Hepatocyte (in vitro differentiated cells): ENCODE measurements at regions not wholly inside any gene's neighbourhood (a gene's known extent, or its start where the extent isn't known, plus 50 kb on each side); places are given as distances from the start of the nearest gene placed in this dataset.

Experiments
- EZH2 ChIP-seq: fragments of 200-600 bp; sonication (generic); IDR thresholded peaks from 2 replicates; pipeline ENCODE4 v1.6.1; 2016; ENCODE audit warnings: antibody characterized with exemption, mild to moderate bottlenecking, borderline replicate concordance
- EZH2phosphoT487 ChIP-seq: fragments of 200-600 bp; sonication (generic); IDR thresholded peaks from one replicate; pipeline ENCODE4 v1.6.1; 2018; ENCODE audit warnings: antibody characterized with exemption, mild to moderate bottlenecking, low read depth, moderate library complexity; ENCODE audit not compliant: unreplicated experiment, severe bottlenecking
- TF ChIP-seq, protein P1 (sequence below): fragments of 200-600 bp; sonication (generic); IDR thresholded peaks from 2 replicates; pipeline ENCODE4 v1.5.1; 2016; ENCODE audit warnings: antibody characterized with exemption, mild to moderate bottlenecking; ENCODE audit not compliant: poor library complexity

DNA sequence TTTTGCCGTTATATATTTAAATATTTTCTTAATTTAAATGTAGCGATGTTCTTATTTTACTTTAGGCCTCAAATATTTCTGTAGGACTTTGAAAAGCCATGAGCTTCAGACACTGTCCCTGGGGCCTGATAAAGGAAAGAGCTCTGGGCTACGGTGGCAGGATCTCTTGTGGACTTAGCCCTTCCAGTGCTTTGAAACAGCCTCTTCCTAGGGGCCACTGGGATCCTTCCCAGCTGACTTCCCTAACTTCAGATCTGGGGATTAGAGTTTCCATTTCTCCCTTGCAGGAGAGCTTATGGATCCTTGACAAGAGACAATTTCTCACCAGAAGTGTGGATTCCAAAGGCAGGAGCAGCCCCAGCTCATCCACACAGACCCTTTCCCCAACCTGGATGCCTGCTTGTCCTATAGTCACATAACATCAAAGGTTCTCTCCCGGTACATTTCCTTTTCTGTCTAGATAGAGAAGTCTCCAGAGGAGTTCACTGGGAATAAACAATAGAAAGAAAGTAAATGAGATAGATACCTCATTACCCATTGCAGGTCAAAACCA lies 221.4 kb downstream of the TTC6 start:
- TF ChIP-seq, protein P1, sequence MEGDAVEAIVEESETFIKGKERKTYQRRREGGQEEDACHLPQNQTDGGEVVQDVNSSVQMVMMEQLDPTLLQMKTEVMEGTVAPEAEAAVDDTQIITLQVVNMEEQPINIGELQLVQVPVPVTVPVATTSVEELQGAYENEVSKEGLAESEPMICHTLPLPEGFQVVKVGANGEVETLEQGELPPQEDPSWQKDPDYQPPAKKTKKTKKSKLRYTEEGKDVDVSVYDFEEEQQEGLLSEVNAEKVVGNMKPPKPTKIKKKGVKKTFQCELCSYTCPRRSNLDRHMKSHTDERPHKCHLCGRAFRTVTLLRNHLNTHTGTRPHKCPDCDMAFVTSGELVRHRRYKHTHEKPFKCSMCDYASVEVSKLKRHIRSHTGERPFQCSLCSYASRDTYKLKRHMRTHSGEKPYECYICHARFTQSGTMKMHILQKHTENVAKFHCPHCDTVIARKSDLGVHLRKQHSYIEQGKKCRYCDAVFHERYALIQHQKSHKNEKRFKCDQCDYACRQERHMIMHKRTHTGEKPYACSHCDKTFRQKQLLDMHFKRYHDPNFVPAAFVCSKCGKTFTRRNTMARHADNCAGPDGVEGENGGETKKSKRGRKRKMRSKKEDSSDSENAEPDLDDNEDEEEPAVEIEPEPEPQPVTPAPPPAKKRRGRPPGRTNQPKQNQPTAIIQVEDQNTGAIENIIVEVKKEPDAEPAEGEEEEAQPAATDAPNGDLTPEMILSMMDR = no peak
- TF ChIP-seq EZH2phosphoT487 (no peak), EZH2 (no peak)
